GM21515 (cell line): ENCODE measurements at regions not wholly inside any gene's neighbourhood (a gene's known extent, or its start where the extent isn't known, plus 50 kb on each side); places are given as distances from the start of the nearest gene placed in this dataset.

Source experiments
- ATAC-seq: cut with Tn5 transposase; IDR thresholded peaks from one replicate; pipeline ENCODE4 v1.9.1; 2021; ENCODE audit not compliant: unreplicated experiment

GRCh38 chr6:105966481-105966880 is 119.7 kb upstream of the PRDM1 start:
- ATAC-seq, result no peak

- ATAC-seq, result no peak
Observed at GRCh38 chr6:105964979-105965760, 121.0 kb upstream of the PRDM1 start.

- ATAC-seq, result no peak
Observed at GRCh38 chr6:105954148-105954547, 132.0 kb upstream of the PRDM1 start.

GRCh38 chr6:105952772-105953690 is 133.1 kb upstream of the PRDM1 start:
- no peak for ATAC-seq

GRCh38 chr6:105952326-105952725 is 133.8 kb upstream of the PRDM1 start:
- no peak for ATAC-seq

- no peak for ATAC-seq
Observed at GRCh38 chr6:105951322-105951721, 134.8 kb upstream of the PRDM1 start.

GRCh38 chr6:105949869-105950268 is 136.3 kb upstream of the PRDM1 start:
- ATAC-seq, result no peak

- no peak for ATAC-seq
Observed at GRCh38 chr6:105943514-105943913, 142.6 kb upstream of the PRDM1 start.

- ATAC-seq, result no peak
Observed at GRCh38 chr6:105941621-105942412, 144.3 kb upstream of the PRDM1 start.

GRCh38 chr6:105940990-105941389 is 145.1 kb upstream of the PRDM1 start:
- no peak for ATAC-seq

GRCh38 chr6:105936972-105937371 is 149.2 kb upstream of the PRDM1 start:
- no peak for ATAC-seq

- no peak for ATAC-seq
Observed at GRCh38 chr6:105935416-105935815, 150.7 kb upstream of the PRDM1 start.

GRCh38 chr6:105934708-105935107 is 151.4 kb upstream of the PRDM1 start:
- no peak for ATAC-seq

- no peak for ATAC-seq
Observed at GRCh38 chr6:105932440-105932839, 153.7 kb upstream of the PRDM1 start.

GRCh38 chr6:105929626-105930025 is 156.5 kb upstream of the PRDM1 start:
- ATAC-seq, result no peak

- ATAC-seq, result no peak
Observed at GRCh38 chr6:105926318-105926717, 159.8 kb upstream of the PRDM1 start.

- no peak for ATAC-seq
Observed at GRCh38 chr6:105925706-105926105, 160.4 kb upstream of the PRDM1 start.

- no peak for ATAC-seq
Observed at GRCh38 chr6:105921781-105922180, 164.4 kb upstream of the PRDM1 start.

- ATAC-seq, result no peak
Observed at GRCh38 chr6:105920071-105920470, 166.1 kb upstream of the PRDM1 start.

GRCh38 chr6:105917038-105917695 is 169.0 kb upstream of the PRDM1 start:
- ATAC-seq, result no peak
